ENCODE measurements at regions not wholly inside any gene's neighbourhood (a gene's known extent, or its start where the extent isn't known, plus 50 kb on each side); places are given as distances from the start of the nearest gene placed in this dataset.

GRCh38 chr13:75049735-75050335, 432.1 kb downstream of the TBC1D4 start:
- TF ChIP-seq CTCF (IDR thresholded peaks at IDR 0.05 in 4 of 5, conservative IDR thresholded peaks at IDR 0.05 in 1 of 5) (no peak), POLR2A (IDR thresholded peaks at IDR 0.05) (no peak)

Measured in gastrocnemius medialis (tissue), 4 donors.